ENCODE measurements at regions not wholly inside any gene's neighbourhood (a gene's known extent, or its start where the extent isn't known, plus 50 kb on each side); places are given as distances from the start of the nearest gene placed in this dataset.
"Not testable (repeated sequence)": the region's sequence is repeated elsewhere in the genome, so short reads cannot be mapped to it uniquely, and the experiment has no call there.

GRCh38 chr4:189566271-189566670 lies 374.4 kb upstream of the FRG1 start:
- intact Hi-C loops (cut with micrococcal nuclease): not testable (repeated sequence)

DNA sequence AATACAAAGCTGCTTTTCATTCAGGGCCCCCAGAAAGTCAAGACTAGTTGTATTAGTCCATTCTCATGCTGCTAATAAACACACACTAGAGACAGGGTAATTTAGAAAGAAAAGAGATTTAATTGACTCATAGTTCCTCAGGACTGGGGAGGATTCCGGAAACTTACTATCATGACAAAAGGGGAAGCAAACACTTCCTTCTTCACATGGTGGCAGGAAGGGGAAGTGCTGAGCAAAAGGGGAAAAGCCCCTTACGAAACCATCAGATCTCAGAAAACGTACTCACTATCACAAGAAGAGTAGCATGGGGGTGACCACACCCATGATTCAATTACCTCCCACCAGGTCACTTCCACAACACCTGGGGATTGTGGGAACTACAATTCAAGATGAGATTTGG lies 373.8 kb upstream of the FRG1 start:
- intact Hi-C loops (cut with micrococcal nuclease): not testable (repeated sequence)

DNA sequence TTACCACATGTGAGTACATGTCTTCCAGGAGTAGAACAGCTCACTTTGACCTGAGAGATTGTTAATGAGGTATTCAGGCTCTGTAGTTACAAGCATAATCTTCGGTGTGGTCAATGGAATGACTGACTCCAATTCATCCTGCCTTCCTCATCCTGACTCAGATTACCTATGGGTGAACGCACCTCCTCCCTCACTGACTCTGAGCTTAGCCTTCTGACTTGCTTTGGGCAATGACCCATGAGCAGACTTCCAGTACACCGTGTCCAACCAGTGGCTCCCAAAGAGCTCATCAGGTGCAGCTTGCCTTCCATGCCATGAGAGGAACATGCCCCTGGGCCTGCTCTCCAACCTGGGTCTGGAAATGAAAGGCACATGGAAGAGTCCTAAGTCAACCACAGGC lies 361.0 kb upstream of the FRG1 start:
- intact Hi-C loops (cut with micrococcal nuclease): not testable (repeated sequence)

GRCh38 chr4:189586908-189587632 lies 353.6 kb upstream of the FRG1 start:
- intact Hi-C loops (cut with micrococcal nuclease): not testable (repeated sequence)

- intact Hi-C loops (cut with micrococcal nuclease): not testable (repeated sequence)
Observed at GRCh38 chr4:189589201-189589600, 351.5 kb upstream of the FRG1 start.

DNA sequence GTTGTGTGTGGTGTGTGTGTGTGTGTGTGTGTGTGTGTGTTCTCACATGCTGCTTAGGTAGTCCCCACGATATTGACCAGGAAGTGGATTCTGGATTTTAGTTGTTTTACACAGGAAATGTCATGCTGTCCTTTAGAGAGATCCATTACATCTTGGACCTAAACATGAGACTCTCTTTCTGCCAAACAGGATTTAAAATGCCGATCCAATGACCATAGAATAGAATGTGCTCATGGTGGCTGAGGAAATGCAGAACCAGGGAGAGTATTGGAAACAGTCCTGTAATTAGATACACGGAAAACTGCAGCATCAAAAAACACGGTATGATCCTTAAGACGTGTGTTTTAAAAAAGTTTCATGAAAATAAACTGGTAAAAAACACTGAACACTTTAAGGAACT lies 347.8 kb upstream of the FRG1 start:
- intact Hi-C loops (cut with micrococcal nuclease): no loop called here

DNA sequence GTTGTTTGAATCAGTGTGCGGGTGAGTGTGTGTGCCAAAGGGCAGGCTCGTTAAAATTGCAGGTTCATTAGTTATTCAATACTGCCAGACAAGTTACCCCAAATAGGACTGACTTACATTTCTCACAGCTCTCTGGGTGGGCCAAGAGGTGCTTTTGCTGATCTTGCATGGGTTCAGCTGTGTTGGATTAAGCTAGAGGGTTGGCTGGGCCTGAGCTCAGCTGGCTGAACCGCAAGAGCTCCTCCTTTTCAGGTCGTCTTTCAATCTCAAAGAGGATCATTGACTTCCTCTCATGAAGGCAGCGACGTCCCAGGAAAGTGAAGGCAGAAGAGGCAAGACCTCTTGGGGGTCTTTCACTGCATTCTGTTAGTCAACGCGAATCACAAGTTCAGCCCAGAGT lies 343.3 kb upstream of the FRG1 start:
- intact Hi-C loops (cut with micrococcal nuclease): no loop called here

- intact Hi-C loops (cut with micrococcal nuclease): no loop called here
Observed at GRCh38 chr4:189600264-189600663, 340.4 kb upstream of the FRG1 start.

DNA sequence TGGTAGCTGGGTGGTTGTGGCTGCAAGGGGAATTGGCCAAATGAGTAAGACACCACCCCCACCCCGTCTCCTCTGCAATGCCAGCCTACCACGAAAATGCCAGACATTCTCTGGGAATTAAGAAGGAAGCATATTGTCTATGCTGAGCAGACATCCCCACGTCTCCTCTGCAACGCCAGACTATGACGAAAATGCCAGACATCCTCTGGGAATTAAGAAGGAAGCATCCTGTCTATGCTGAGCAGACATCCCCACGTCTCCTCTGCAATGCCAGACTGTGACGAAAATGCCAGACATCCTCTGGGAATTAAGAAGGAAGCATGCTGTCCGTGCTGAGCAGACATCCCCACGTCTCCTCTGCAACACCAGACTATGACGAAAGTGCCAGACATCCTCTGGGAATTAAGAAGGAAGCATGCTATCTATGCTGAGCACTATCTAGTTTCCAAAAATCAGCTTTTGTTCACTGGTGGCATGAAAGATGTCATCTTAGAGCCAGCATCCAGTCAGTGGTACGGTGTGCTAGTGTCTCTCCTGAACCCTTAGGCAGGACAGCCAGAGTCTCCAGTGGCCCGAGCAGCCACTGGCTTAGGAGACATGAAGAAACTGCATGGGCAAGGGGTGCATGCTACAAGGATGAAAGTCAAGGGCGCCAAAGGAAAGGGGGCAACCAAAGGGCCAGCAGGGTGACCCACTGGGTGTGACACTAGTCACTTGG lies 339.8 kb upstream of the FRG1 start:
- intact Hi-C loops (cut with micrococcal nuclease): no loop called here

- intact Hi-C loops (cut with micrococcal nuclease): not testable (repeated sequence)
Observed at GRCh38 chr4:189602827-189603226, 337.8 kb upstream of the FRG1 start.

DNA sequence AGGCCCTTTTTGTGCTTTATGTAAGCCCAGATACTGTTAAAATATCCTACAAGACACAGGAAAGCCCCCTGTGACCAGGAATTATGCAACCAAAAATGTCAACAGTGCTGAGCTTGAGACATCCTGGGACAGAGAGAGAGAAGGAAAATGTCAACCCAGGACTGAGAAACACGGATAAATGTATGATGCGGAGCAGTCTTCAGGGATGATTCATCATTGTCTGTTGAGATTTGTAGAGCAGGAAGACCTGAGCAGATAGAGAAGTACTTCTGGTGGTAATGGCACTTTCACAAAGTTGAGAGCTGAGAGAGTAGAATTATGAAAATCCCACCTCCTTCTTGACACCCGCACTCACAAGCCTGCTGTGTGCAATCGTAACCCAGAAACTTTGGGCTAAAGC lies 330.1 kb upstream of the FRG1 start:
- intact Hi-C loops (cut with micrococcal nuclease): not testable (repeated sequence)

DNA sequence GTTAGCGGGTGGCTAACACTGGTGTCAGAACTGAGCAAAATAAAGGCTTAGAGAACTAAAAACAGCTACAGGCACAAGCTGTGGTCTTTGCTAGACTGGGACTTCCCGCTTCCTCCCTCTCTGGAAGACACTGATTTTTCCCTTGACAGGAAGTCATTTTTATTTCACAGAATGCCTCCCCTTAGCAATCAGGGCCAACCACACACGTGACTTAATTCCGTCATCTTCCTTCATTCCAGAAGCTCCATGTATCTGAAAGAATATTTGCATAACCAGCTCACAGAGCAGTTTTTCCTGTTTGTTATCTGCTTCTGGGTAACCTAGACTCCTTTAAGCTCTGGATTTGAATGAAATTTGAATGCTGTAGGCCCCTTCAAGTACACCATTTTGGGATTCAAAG lies 327.5 kb upstream of the FRG1 start:
- intact Hi-C loops (cut with micrococcal nuclease): no loop called here

DNA sequence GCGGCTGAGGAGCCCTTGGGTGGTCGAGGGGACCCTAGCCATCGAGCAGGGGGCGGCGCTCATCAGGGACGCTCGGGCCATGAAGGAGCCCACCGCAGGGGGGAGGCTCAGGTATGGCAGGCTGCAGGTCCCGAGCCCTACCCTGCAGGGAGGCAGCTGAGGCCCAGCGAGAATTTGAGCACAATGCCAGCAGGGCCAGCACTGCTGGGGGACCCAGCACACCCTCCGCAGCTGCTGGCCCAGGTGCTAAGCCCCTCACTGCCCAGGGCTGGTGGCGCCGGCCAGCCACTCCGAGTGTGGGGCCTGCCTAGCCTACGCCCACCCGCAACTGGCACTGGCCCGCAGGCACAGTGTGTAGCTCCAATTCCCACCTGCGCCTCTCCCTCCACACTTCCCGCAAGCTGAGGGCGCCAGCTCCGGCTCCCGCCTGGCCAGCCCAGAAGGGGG lies 325.4 kb upstream of the FRG1 start:
- intact Hi-C loops (cut with micrococcal nuclease): no loop called here

- intact Hi-C loops (cut with micrococcal nuclease): not testable (repeated sequence)
Observed at GRCh38 chr4:189617741-189618140, 322.9 kb upstream of the FRG1 start.

- intact Hi-C loops (cut with micrococcal nuclease): not testable (repeated sequence)
Observed at GRCh38 chr4:189619441-189620250, 321.0 kb upstream of the FRG1 start.

DNA sequence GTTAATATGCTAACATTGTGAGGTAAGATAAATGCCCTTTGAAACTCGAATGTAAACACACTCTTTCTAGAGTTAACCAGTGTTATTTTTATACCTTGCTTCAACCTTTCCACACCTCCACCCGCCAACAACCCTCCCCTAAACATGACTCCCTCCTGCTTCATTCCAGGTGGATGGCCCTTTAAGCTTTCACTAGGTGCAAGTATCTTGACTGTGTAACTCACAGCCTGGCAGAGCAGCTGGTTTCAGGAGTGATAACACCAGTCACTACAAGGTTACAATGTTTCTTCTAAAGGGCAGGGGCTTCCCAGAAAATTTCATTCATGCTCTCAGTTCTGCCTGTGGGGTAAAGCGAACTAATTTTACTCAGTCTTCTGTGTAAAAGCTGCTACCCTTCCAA lies 318.1 kb upstream of the FRG1 start:
- intact Hi-C loops (cut with micrococcal nuclease): not testable (repeated sequence)

GRCh38 chr4:189627041-189627440 lies 313.6 kb upstream of the FRG1 start:
- intact Hi-C loops (cut with micrococcal nuclease): not testable (repeated sequence)

DNA sequence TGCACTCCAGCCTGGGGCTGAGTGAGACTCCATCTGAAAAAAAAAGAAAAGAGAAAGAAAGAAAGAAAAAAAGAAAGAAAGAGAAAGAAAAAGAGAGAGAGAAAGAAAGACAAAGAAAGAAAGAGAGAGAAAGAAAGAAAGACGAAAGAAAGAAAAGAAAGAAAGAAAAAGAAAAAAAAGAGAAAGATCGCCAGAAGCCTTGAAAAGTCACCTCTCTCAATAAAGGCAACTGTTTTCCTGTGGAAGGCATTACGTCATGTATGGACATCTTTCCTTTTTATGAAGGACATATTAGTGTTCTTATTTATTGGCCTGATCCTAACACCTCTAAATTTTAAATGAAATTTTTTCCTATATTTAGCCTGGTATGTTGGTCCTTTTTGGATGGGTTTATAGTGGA lies 310.9 kb upstream of the FRG1 start:
- intact Hi-C loops (cut with micrococcal nuclease): not testable (repeated sequence)

GRCh38 chr4:189630913-189631567 lies 309.6 kb upstream of the FRG1 start:
- intact Hi-C loops (cut with micrococcal nuclease): not testable (repeated sequence)

DNA sequence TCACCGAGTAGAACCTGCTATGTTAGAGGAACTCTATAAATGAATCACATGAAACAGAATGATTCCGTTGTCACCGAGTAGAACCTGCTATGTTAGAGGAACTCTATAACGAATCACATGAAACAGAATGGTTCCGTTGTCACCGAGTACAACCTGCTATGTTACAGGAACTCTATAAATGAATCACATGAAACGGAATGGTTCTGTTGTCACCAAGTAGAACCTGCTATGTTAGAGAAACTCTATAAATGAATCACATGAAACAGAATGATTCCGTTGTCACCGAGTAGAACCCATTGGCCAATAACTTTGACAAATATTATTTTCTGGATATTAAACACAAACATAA lies 309.1 kb upstream of the FRG1 start:
- intact Hi-C loops (cut with micrococcal nuclease): not testable (repeated sequence)

DNA sequence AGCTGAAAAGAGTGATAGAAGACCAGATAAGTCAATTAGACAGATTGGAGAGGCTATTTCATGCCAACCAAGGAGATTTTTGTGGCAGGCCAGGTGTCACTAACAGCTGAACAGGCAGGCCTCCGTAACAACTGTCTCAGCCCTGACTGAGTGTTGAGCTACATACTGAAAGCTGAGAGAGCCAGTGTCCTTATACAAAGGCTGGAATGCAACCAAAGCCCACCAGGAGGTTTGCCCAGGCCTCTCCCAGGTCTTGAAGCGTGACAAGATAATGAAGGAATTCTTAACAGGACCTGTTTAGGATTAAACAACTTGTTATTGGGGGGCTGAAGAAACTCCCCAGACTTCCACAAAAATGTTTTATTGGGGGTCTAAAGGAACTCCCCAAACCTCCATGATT lies 290.2 kb upstream of the FRG1 start:
- intact Hi-C loops (cut with micrococcal nuclease): not testable (repeated sequence)
